NCI-H510A (cell line): ENCODE measurements at regions not wholly inside any gene's neighbourhood (a gene's known extent, or its start where the extent isn't known, plus 50 kb on each side); places are given as distances from the start of the nearest gene placed in this dataset.
A peak's percentile ranks its signal among the peaks of the same experiment; 100 is the strongest.
"Not testable (repeated sequence)": the region's sequence is repeated elsewhere in the genome, so short reads cannot be mapped to it uniquely, and the experiment has no call there.

Experiments used
- DNase-seq: peaks from one replicate; lab custom pipeline; 2025; lab: John Stamatoyannopoulos, UW

- no peak for DNase-seq
Observed at GRCh38 chr3:164927728-164928127, 150.6 kb downstream of the SI start.

GRCh38 chr3:164918905-164919304, 159.4 kb downstream of the SI start:
- DNase-seq = no peak

GRCh38 chr3:164912916-164913315, 165.4 kb downstream of the SI start:
- no peak for DNase-seq

- DNase-seq = no peak
Observed at GRCh38 chr3:164903820-164904451, 174.4 kb downstream of the SI start.

- no peak for DNase-seq
Observed at GRCh38 chr3:164897342-164897741, 181.0 kb downstream of the SI start.

- DNase-seq = no peak
Observed at GRCh38 chr3:164890061-164890460, 188.2 kb downstream of the SI start.

- no peak for DNase-seq
Observed at GRCh38 chr3:164883171-164883570, 195.1 kb downstream of the SI start.

- DNase-seq = no peak
Observed at GRCh38 chr3:164879201-164879600, 199.1 kb downstream of the SI start.

- DNase-seq = no peak
Observed at GRCh38 chr3:164864454-164864853, 213.8 kb downstream of the SI start.

- no peak for DNase-seq
Observed at GRCh38 chr3:164852866-164853265, 225.4 kb downstream of the SI start.

GRCh38 chr3:164851905-164852304, 226.4 kb downstream of the SI start:
- no peak for DNase-seq

GRCh38 chr3:164851204-164851603, 227.1 kb downstream of the SI start:
- no peak for DNase-seq

- DNase-seq = no peak
Observed at GRCh38 chr3:164848923-164849322, 229.4 kb downstream of the SI start.

- no peak for DNase-seq
Observed at GRCh38 chr3:164845739-164846138, 232.6 kb downstream of the SI start.

- DNase-seq = no peak
Observed at GRCh38 chr3:164832216-164832615, 246.1 kb downstream of the SI start.

- DNase-seq = no peak
Observed at GRCh38 chr3:164818318-164818717, 260.0 kb downstream of the SI start.

GRCh38 chr3:164814106-164814505, 264.2 kb downstream of the SI start:
- no peak for DNase-seq

- no peak for DNase-seq
Observed at GRCh38 chr3:164812042-164812441, 266.3 kb downstream of the SI start.

- DNase-seq = no peak
Observed at GRCh38 chr3:164806188-164806587, 272.1 kb downstream of the SI start.

- DNase-seq = no peak
Observed at GRCh38 chr3:164794099-164794498, 284.2 kb downstream of the SI start.

GRCh38 chr3:164791263-164791662, 287.0 kb downstream of the SI start:
- no peak for DNase-seq

- DNase-seq = not testable (repeated sequence)
Observed at GRCh38 chr3:164784407-164784806, 293.9 kb downstream of the SI start.

GRCh38 chr3:164781755-164782154, 296.5 kb downstream of the SI start:
- no peak for DNase-seq

GRCh38 chr3:164779816-164780215, 298.5 kb downstream of the SI start:
- peak; percentile 47 for DNase-seq

GRCh38 chr3:164752812-164753211, 325.5 kb downstream of the SI start:
- DNase-seq = no peak
